ENCODE measurements at regions not wholly inside any gene's neighbourhood (a gene's known extent, or its start where the extent isn't known, plus 50 kb on each side); places are given as distances from the start of the nearest gene placed in this dataset.

GRCh38 chr15:24772686-24773373 is 97.3 kb downstream of the NPAP1 start:
- TF ChIP-seq CTCF (IDR thresholded peaks at IDR 0.05; ENCODE audit: low read depth, low read length, poor library complexity, severe bottlenecking), result no peak
- TF ChIP-seq EZH2phosphoT487 (IDR thresholded peaks at IDR 0.05; ENCODE audit: borderline replicate concordance, low read length), result no peak

All from DOHH2 (cell line).